ENCODE measurements at regions not wholly inside any gene's neighbourhood (a gene's known extent, or its start where the extent isn't known, plus 50 kb on each side); places are given as distances from the start of the nearest gene placed in this dataset.

- TF ChIP-seq USF1 (IDR thresholded peaks at IDR 0.05) (no peak), TCF12 (IDR thresholded peaks at IDR 0.05; ENCODE audit: low read depth) (no peak), REST (IDR thresholded peaks at IDR 0.05; ENCODE audit: low read depth) (no peak), CREB1 (IDR thresholded peaks at IDR 0.05; ENCODE audit: low read depth) (no peak), NFIC (IDR thresholded peaks at IDR 0.05) (no peak), YY1 (IDR thresholded peaks at IDR 0.05; ENCODE audit: low read depth) (no peak), MAX (IDR thresholded peaks at IDR 0.05) (no peak), RAD21 (IDR thresholded peaks at IDR 0.05; ENCODE audit: low read depth) (no peak), CEBPB (IDR thresholded peaks at IDR 0.05) (no peak), FOXM1 (IDR thresholded peaks at IDR 0.05; ENCODE audit: borderline replicate concordance, low read depth) (no peak), ZBTB7A (IDR thresholded peaks at IDR 0.05; ENCODE audit: low read depth) (no peak), EGR1 (IDR thresholded peaks at IDR 0.05) (no peak), TAF1 (IDR thresholded peaks at IDR 0.05; ENCODE audit: low read depth) (no peak), TEAD4 (IDR thresholded peaks at IDR 0.05) (no peak), EP300 (IDR thresholded peaks at IDR 0.05; ENCODE audit: borderline replicate concordance) (no peak)
Observed at GRCh38 chr20:48165401-48165685, 380.1 kb upstream of the SULF2 start.

GRCh38 chr20:48164566-48165400, 379.5 kb upstream of the SULF2 start:
- TF ChIP-seq REST (IDR thresholded peaks at IDR 0.05; ENCODE audit: low read depth) (no peak), USF1 (IDR thresholded peaks at IDR 0.05) (no peak), CEBPB (IDR thresholded peaks at IDR 0.05) (no peak), FOXM1 (IDR thresholded peaks at IDR 0.05; ENCODE audit: borderline replicate concordance, low read depth) (no peak)

- TF ChIP-seq YY1 (IDR thresholded peaks at IDR 0.05; ENCODE audit: low read depth) = no peak
- no peak for TF ChIP-seq FOXM1 (IDR thresholded peaks at IDR 0.05; ENCODE audit: borderline replicate concordance, low read depth)
- no peak for TF ChIP-seq TEAD4 (IDR thresholded peaks at IDR 0.05)
- TF ChIP-seq RAD21 (IDR thresholded peaks at IDR 0.05; ENCODE audit: low read depth) = no peak
- TF ChIP-seq REST (IDR thresholded peaks at IDR 0.05; ENCODE audit: low read depth) = no peak
- no peak for TF ChIP-seq EGR1 (IDR thresholded peaks at IDR 0.05)
- TF ChIP-seq MAX (IDR thresholded peaks at IDR 0.05) = no peak
- TF ChIP-seq EP300 (IDR thresholded peaks at IDR 0.05; ENCODE audit: borderline replicate concordance) = no peak
- TF ChIP-seq NFIC (IDR thresholded peaks at IDR 0.05) = no peak
- no peak for TF ChIP-seq CEBPB (IDR thresholded peaks at IDR 0.05)
- no peak for TF ChIP-seq CREB1 (IDR thresholded peaks at IDR 0.05; ENCODE audit: low read depth)
- no peak for TF ChIP-seq TAF1 (IDR thresholded peaks at IDR 0.05; ENCODE audit: low read depth)
- no peak for TF ChIP-seq TCF12 (IDR thresholded peaks at IDR 0.05; ENCODE audit: low read depth)
- no peak for TF ChIP-seq ZBTB7A (IDR thresholded peaks at IDR 0.05; ENCODE audit: low read depth)
- no peak for TF ChIP-seq USF1 (IDR thresholded peaks at IDR 0.05)
Observed at GRCh38 chr20:48164034-48164433, 378.8 kb upstream of the SULF2 start.

- TF ChIP-seq REST (IDR thresholded peaks at IDR 0.05; ENCODE audit: low read depth) (no peak), TCF12 (IDR thresholded peaks at IDR 0.05; ENCODE audit: low read depth) (no peak), ZBTB7A (IDR thresholded peaks at IDR 0.05; ENCODE audit: low read depth) (no peak), EP300 (IDR thresholded peaks at IDR 0.05; ENCODE audit: borderline replicate concordance) (no peak)
Observed at GRCh38 chr20:48163505-48163904, 378.2 kb upstream of the SULF2 start.

Measured in Ishikawa (cell line).